T-helper 17 cell (primary cell): ENCODE measurements at regions not wholly inside any gene's neighbourhood (a gene's known extent, or its start where the extent isn't known, plus 50 kb on each side); places are given as distances from the start of the nearest gene placed in this dataset.
"Not testable (repeated sequence)": the region's sequence is repeated elsewhere in the genome, so short reads cannot be mapped to it uniquely, and the experiment has no call there.

Experiments
- ATAC-seq: fragments of 150-1000 bp; cut with Tn5 transposase; 2 replicates; pipeline ENCODE4 v1.10.0; 2021; ENCODE audit warnings: mild to moderate bottlenecking, moderate library complexity
- DNase-seq, 3 donors: peaks; one replicate each; pipeline versions ENCODE4 v3.0.0 to v3.0.0-alpha.2; 2020 to 2021
- H3K9me3 ChIP-seq: one replicate; pipeline ENCODE4 v1.7.0; 2013; ENCODE audit warnings: low read length, mild to moderate bottlenecking; ENCODE audit not compliant: control insufficient read depth, poor library complexity, severe bottlenecking
- H3K27ac Mint-ChIP-seq: one replicate; pipeline ENCODE4 v1.8.0; 2022; ENCODE audit warnings: mild to moderate bottlenecking, moderate library complexity, mixed read lengths
- H3K27me3 Mint-ChIP-seq: one replicate; pipeline ENCODE4 v1.8.0; 2022; ENCODE audit warnings: mixed read lengths
- H3K36me3 Mint-ChIP-seq: one replicate; pipeline ENCODE4 v1.8.0; 2022; ENCODE audit warnings: low read depth, mixed read lengths
- H3K4me1 Mint-ChIP-seq: one replicate; pipeline ENCODE4 v1.8.0; 2022; ENCODE audit warnings: mild to moderate bottlenecking, mixed read lengths
- H3K4me3 Mint-ChIP-seq: one replicate; pipeline ENCODE4 v1.8.0; 2022; ENCODE audit warnings: mild to moderate bottlenecking, moderate library complexity, mixed read lengths

- H3K4me3 Mint-ChIP-seq, result no peak overlapping the region
- no peaks in the 10 kb centered on the region for H3K36me3 Mint-ChIP-seq
- peaks cover 4% of the 10 kb centered on the region for H3K9me3 ChIP-seq
- DNase-seq, result no peak
- H3K27me3 Mint-ChIP-seq, result no peaks in the 10 kb centered on the region
- no peaks in the 10 kb centered on the region for H3K4me1 Mint-ChIP-seq
- ATAC-seq, result no peak
- no peak overlapping the region for H3K27ac Mint-ChIP-seq
These were observed 1127.4 kb downstream of the NCAM2 start for GRCh38 chr21:22125581-22125980.

GRCh38 chr21:22128671-22129070 lies 1130.5 kb downstream of the NCAM2 start:
- H3K36me3 Mint-ChIP-seq, result no peaks in the 10 kb centered on the region
- H3K27me3 Mint-ChIP-seq, result no peaks in the 10 kb centered on the region
- no peak overlapping the region for H3K27ac Mint-ChIP-seq
- DNase-seq (no peak), ATAC-seq (no peak)
- H3K4me1 Mint-ChIP-seq, result no peaks in the 10 kb centered on the region
- no peak overlapping the region for H3K4me3 Mint-ChIP-seq
- H3K9me3 ChIP-seq, result no peaks in the 10 kb centered on the region

- H3K4me1 Mint-ChIP-seq, result no peaks in the 10 kb centered on the region
- H3K4me3 Mint-ChIP-seq, result no peak overlapping the region
- no peaks in the 10 kb centered on the region for H3K9me3 ChIP-seq
- DNase-seq (no peak), ATAC-seq (no peak)
- H3K36me3 Mint-ChIP-seq, result no peaks in the 10 kb centered on the region
- no peaks in the 10 kb centered on the region for H3K27me3 Mint-ChIP-seq
- no peak overlapping the region for H3K27ac Mint-ChIP-seq
These were observed 1134.3 kb downstream of the NCAM2 start for GRCh38 chr21:22132358-22133071.

- Mint-ChIP-seq H3K27ac (no peak overlapping the region), H3K4me1 (no peaks in the 10 kb centered on the region), H3K36me3 (no peaks in the 10 kb centered on the region), H3K27me3 (no peaks in the 10 kb centered on the region), H3K4me3 (no peak overlapping the region)
- DNase-seq (no peak), ATAC-seq (no peak)
- no peaks in the 10 kb centered on the region for H3K9me3 ChIP-seq
These were observed 1138.5 kb downstream of the NCAM2 start for GRCh38 chr21:22136740-22137139.

GRCh38 chr21:22138297-22139016 lies 1140.2 kb downstream of the NCAM2 start:
- H3K9me3 ChIP-seq, result no peaks in the 10 kb centered on the region
- H3K4me3 Mint-ChIP-seq, result no peak overlapping the region
- no peak for DNase-seq
- no peaks in the 10 kb centered on the region for H3K27me3 Mint-ChIP-seq
- ATAC-seq, result no peak
- H3K4me1 Mint-ChIP-seq, result no peaks in the 10 kb centered on the region
- H3K36me3 Mint-ChIP-seq, result no peaks in the 10 kb centered on the region
- H3K27ac Mint-ChIP-seq, result no peak overlapping the region

- no peaks in the 10 kb centered on the region for H3K4me1 Mint-ChIP-seq
- no peak overlapping the region for H3K4me3 Mint-ChIP-seq
- no peaks in the 10 kb centered on the region for H3K36me3 Mint-ChIP-seq
- ATAC-seq, result no peak
- H3K9me3 ChIP-seq, result no peaks in the 10 kb centered on the region
- no peak overlapping the region for H3K27ac Mint-ChIP-seq
- DNase-seq, result no peak
- no peaks in the 10 kb centered on the region for H3K27me3 Mint-ChIP-seq
These were observed 1147.3 kb downstream of the NCAM2 start for GRCh38 chr21:22145545-22145944.

- Mint-ChIP-seq H3K27ac (no peak overlapping the region), H3K36me3 (peaks cover 2% of the 10 kb centered on the region), H3K4me3 (no peak overlapping the region), H3K4me1 (no peaks in the 10 kb centered on the region), H3K27me3 (no peaks in the 10 kb centered on the region)
- ATAC-seq (no peak), DNase-seq (no peak)
- H3K9me3 ChIP-seq, result no peaks in the 10 kb centered on the region
These were observed 1156.5 kb downstream of the NCAM2 start for GRCh38 chr21:22154579-22155274.

GRCh38 chr21:22164912-22165311 lies 1166.7 kb downstream of the NCAM2 start:
- Mint-ChIP-seq H3K4me1 (no peaks in the 10 kb centered on the region), H3K27me3 (no peaks in the 10 kb centered on the region), H3K4me3 (no peak overlapping the region), H3K36me3 (no peaks in the 10 kb centered on the region), H3K27ac (no peak overlapping the region)
- DNase-seq (no peak), ATAC-seq (no peak)
- no peaks in the 10 kb centered on the region for H3K9me3 ChIP-seq

- Mint-ChIP-seq H3K4me3 (no peak overlapping the region), H3K27ac (no peak overlapping the region), H3K27me3 (no peaks in the 10 kb centered on the region), H3K4me1 (no peaks in the 10 kb centered on the region), H3K36me3 (no peaks in the 10 kb centered on the region)
- no peaks in the 10 kb centered on the region for H3K9me3 ChIP-seq
- DNase-seq (no peak), ATAC-seq (no peak)
These were observed 1176.5 kb downstream of the NCAM2 start for GRCh38 chr21:22174746-22175145.

GRCh38 chr21:22189278-22189677 lies 1191.1 kb downstream of the NCAM2 start:
- H3K27me3 Mint-ChIP-seq, result no peaks in the 10 kb centered on the region
- no peaks in the 10 kb centered on the region for H3K36me3 Mint-ChIP-seq
- H3K4me1 Mint-ChIP-seq, result no peaks in the 10 kb centered on the region
- H3K27ac Mint-ChIP-seq, result no peak overlapping the region
- no peaks in the 10 kb centered on the region for H3K9me3 ChIP-seq
- ATAC-seq, result no peak
- no peak overlapping the region for H3K4me3 Mint-ChIP-seq
- no peak for DNase-seq

- Mint-ChIP-seq H3K27ac (no peak overlapping the region), H3K4me1 (no peaks in the 10 kb centered on the region), H3K4me3 (no peak overlapping the region), H3K27me3 (no peaks in the 10 kb centered on the region), H3K36me3 (no peaks in the 10 kb centered on the region)
- no peak for DNase-seq
- ATAC-seq, result no peak
- no peaks in the 10 kb centered on the region for H3K9me3 ChIP-seq
These were observed 1193.4 kb downstream of the NCAM2 start for GRCh38 chr21:22191581-22191980.

GRCh38 chr21:22192766-22193165 lies 1194.6 kb downstream of the NCAM2 start:
- H3K27me3 Mint-ChIP-seq, result no peaks in the 10 kb centered on the region
- H3K27ac Mint-ChIP-seq, result no peak overlapping the region
- no peak for DNase-seq
- no peak for ATAC-seq
- no peaks in the 10 kb centered on the region for H3K9me3 ChIP-seq
- no peak overlapping the region for H3K4me3 Mint-ChIP-seq
- H3K36me3 Mint-ChIP-seq, result no peaks in the 10 kb centered on the region
- H3K4me1 Mint-ChIP-seq, result no peaks in the 10 kb centered on the region

- not testable (repeated sequence) for ATAC-seq, H3K36me3 Mint-ChIP-seq, H3K4me1 Mint-ChIP-seq, H3K4me3 Mint-ChIP-seq, H3K9me3 ChIP-seq, H3K27ac Mint-ChIP-seq, DNase-seq, H3K27me3 Mint-ChIP-seq
These were observed 1196.8 kb downstream of the NCAM2 start for GRCh38 chr21:22194986-22195385.
